ENCODE measurements at regions not wholly inside any gene's neighbourhood (a gene's known extent, or its start where the extent isn't known, plus 50 kb on each side); places are given as distances from the start of the nearest gene placed in this dataset.

- H4K91ac ChIP-seq (ENCODE audit: low read depth, low read length) = no peak overlapping the region
- no peak overlapping the region for H3K4me3 ChIP-seq (ENCODE audit: low read depth, low read length)
- H3K23ac ChIP-seq (ENCODE audit: low read length) = no peak overlapping the region
- peaks cover 2% of the 10 kb centered on the region for H3K9me3 ChIP-seq (ENCODE audit: insufficient read depth, low read depth, low read length)
- H3K4me2 ChIP-seq (ENCODE audit: low read length) = no peak overlapping the region
- H3K9ac ChIP-seq (ENCODE audit: low read length) = no peak overlapping the region
- no peak overlapping the region for H2BK12ac ChIP-seq (ENCODE audit: low read length)
- WGBS (ENCODE audit: extremely low coverage, insufficient coverage, insufficient read length) = no CpG with 5 or more reads among the region's 5 CpGs
- no peaks in the 10 kb centered on the region for H3K27me3 ChIP-seq (ENCODE audit: insufficient read depth, low read length)
- no peaks in the 10 kb centered on the region for H3K36me3 ChIP-seq (ENCODE audit: control insufficient read depth in 1 of 2, insufficient read depth in 2 of 2, low read length in 2 of 2)
- H3K18ac ChIP-seq (ENCODE audit: low read length) = no peak overlapping the region
- H2AK5ac ChIP-seq (ENCODE audit: low read length) = no peak overlapping the region
- H2AFZ ChIP-seq (ENCODE audit: insufficient read depth, low read length, poor library complexity) = no peak overlapping the region
- no peak overlapping the region for H3K27ac ChIP-seq (ENCODE audit: low read depth, low read length)
- H3K4ac ChIP-seq (ENCODE audit: low read depth, low read length) = no peak overlapping the region
- DNase-seq = no peak
- no peaks in the 10 kb centered on the region for H3K79me1 ChIP-seq (ENCODE audit: low read length)
- H4K12ac ChIP-seq (ENCODE audit: low read depth, low read length) = no peak overlapping the region
- no peaks in the 10 kb centered on the region for H3K79me2 ChIP-seq (ENCODE audit: control insufficient read depth, insufficient read depth, low read length, poor library complexity)
- no peak overlapping the region for H3K14ac ChIP-seq (ENCODE audit: low read length)
- peaks cover 7 to 10% of the 10 kb centered on the region in 2 experiments for H3K4me1 ChIP-seq (ENCODE audit: control insufficient read depth in 1 of 2, insufficient read depth in 2 of 2, low read length in 2 of 2)
- no peak overlapping the region for H2BK120ac ChIP-seq (ENCODE audit: insufficient read depth, low read length, poor library complexity)
- no peak overlapping the region for H2BK5ac ChIP-seq (ENCODE audit: low read depth, low read length, poor library complexity)
- H4K8ac ChIP-seq (ENCODE audit: low read depth, low read length) = no peak overlapping the region
Observed at GRCh38 chr20:57027777-57028176, 238.7 kb downstream of the BMP7 start.

- H3K23ac ChIP-seq (ENCODE audit: low read length) = no peak overlapping the region
- H3K27ac ChIP-seq (ENCODE audit: low read depth, low read length) = no peak overlapping the region
- no peak overlapping the region for H4K91ac ChIP-seq (ENCODE audit: low read depth, low read length)
- H3K4me2 ChIP-seq (ENCODE audit: low read length) = no peak overlapping the region
- no peak overlapping the region for H2AFZ ChIP-seq (ENCODE audit: insufficient read depth, low read length, poor library complexity)
- H3K18ac ChIP-seq (ENCODE audit: low read length) = no peak overlapping the region
- H2BK120ac ChIP-seq (ENCODE audit: insufficient read depth, low read length, poor library complexity) = no peak overlapping the region
- peak; percentile 29 to 37 for DNase-seq
- no peak overlapping the region for H3K4ac ChIP-seq (ENCODE audit: low read depth, low read length)
- H3K9ac ChIP-seq (ENCODE audit: low read length) = no peak overlapping the region
- H3K79me1 ChIP-seq (ENCODE audit: low read length) = no peaks in the 10 kb centered on the region
- H3K36me3 ChIP-seq (ENCODE audit: control insufficient read depth in 1 of 2, insufficient read depth in 2 of 2, low read length in 2 of 2) = no peaks in the 10 kb centered on the region
- H3K79me2 ChIP-seq (ENCODE audit: control insufficient read depth, insufficient read depth, low read length, poor library complexity) = no peaks in the 10 kb centered on the region
- H4K12ac ChIP-seq (ENCODE audit: low read depth, low read length) = no peak overlapping the region
- no peak overlapping the region for H2BK12ac ChIP-seq (ENCODE audit: low read length)
- no peak overlapping the region for H4K8ac ChIP-seq (ENCODE audit: low read depth, low read length)
- no peak overlapping the region for H3K4me3 ChIP-seq (ENCODE audit: low read depth, low read length)
- H3K14ac ChIP-seq (ENCODE audit: low read length) = no peak overlapping the region
- WGBS (ENCODE audit: extremely low coverage, insufficient coverage, insufficient read length) = no CpG with 5 or more reads among the region's 14 CpGs
- no peak overlapping the region for H2BK5ac ChIP-seq (ENCODE audit: low read depth, low read length, poor library complexity)
- H3K9me3 ChIP-seq (ENCODE audit: insufficient read depth, low read depth, low read length) = peaks cover 2% of the 10 kb centered on the region
- H2AK5ac ChIP-seq (ENCODE audit: low read length) = no peak overlapping the region
- no peaks in the 10 kb centered on the region for H3K27me3 ChIP-seq (ENCODE audit: insufficient read depth, low read length)
- peaks cover 7 to 18% of the 10 kb centered on the region in 2 experiments for H3K4me1 ChIP-seq (ENCODE audit: control insufficient read depth in 1 of 2, insufficient read depth in 2 of 2, low read length in 2 of 2)
Observed at GRCh38 chr20:57030611-57031600, 235.5 kb downstream of the BMP7 start.

GRCh38 chr20:57031867-57032355, 234.5 kb downstream of the BMP7 start:
- Histone ChIP-seq H4K8ac (ENCODE audit: low read depth, low read length) (no peak overlapping the region), H4K12ac (ENCODE audit: low read depth, low read length) (no peak overlapping the region), H2AK5ac (ENCODE audit: low read length) (no peak overlapping the region), H3K4ac (ENCODE audit: low read depth, low read length) (no peak overlapping the region), H2BK12ac (ENCODE audit: low read length) (peak overlapping the region; percentile 26), H3K4me3 (ENCODE audit: low read depth, low read length) (no peak overlapping the region), H3K9me3 (ENCODE audit: insufficient read depth, low read depth, low read length) (peaks cover 2% of the 10 kb centered on the region), H3K36me3 (ENCODE audit: control insufficient read depth in 1 of 2, insufficient read depth in 2 of 2, low read length in 2 of 2) (no peaks in the 10 kb centered on the region), H3K9ac (ENCODE audit: low read length) (no peak overlapping the region), H2AFZ (ENCODE audit: insufficient read depth, low read length, poor library complexity) (no peak overlapping the region), H3K27me3 (ENCODE audit: insufficient read depth, low read length) (no peaks in the 10 kb centered on the region), H3K79me1 (ENCODE audit: low read length) (no peaks in the 10 kb centered on the region), H4K91ac (ENCODE audit: low read depth, low read length) (no peak overlapping the region), H3K14ac (ENCODE audit: low read length) (no peak overlapping the region), H2BK5ac (ENCODE audit: low read depth, low read length, poor library complexity) (no peak overlapping the region), H3K4me1 (ENCODE audit: control insufficient read depth in 1 of 2, insufficient read depth in 2 of 2, low read length in 2 of 2) (peaks cover 7 to 18% of the 10 kb centered on the region in 2 experiments), H3K4me2 (ENCODE audit: low read length) (no peak overlapping the region), H3K18ac (ENCODE audit: low read length) (no peak overlapping the region), H2BK120ac (ENCODE audit: insufficient read depth, low read length, poor library complexity) (no peak overlapping the region), H3K23ac (ENCODE audit: low read length) (no peak overlapping the region), H3K27ac (ENCODE audit: low read depth, low read length) (no peak overlapping the region), H3K79me2 (ENCODE audit: control insufficient read depth, insufficient read depth, low read length, poor library complexity) (no peaks in the 10 kb centered on the region)
- no CpG with 5 or more reads among the region's 2 CpGs for WGBS (ENCODE audit: extremely low coverage, insufficient coverage, insufficient read length)
- DNase-seq = no peak

GRCh38 chr20:57032847-57033246, 233.6 kb downstream of the BMP7 start:
- no peak overlapping the region for H2BK12ac ChIP-seq (ENCODE audit: low read length)
- H2BK120ac ChIP-seq (ENCODE audit: insufficient read depth, low read length, poor library complexity) = no peak overlapping the region
- no peak for DNase-seq
- H3K23ac ChIP-seq (ENCODE audit: low read length) = no peak overlapping the region
- H3K4me2 ChIP-seq (ENCODE audit: low read length) = no peak overlapping the region
- H3K9ac ChIP-seq (ENCODE audit: low read length) = no peak overlapping the region
- no peak overlapping the region for H3K14ac ChIP-seq (ENCODE audit: low read length)
- peaks cover 7 to 18% of the 10 kb centered on the region in 2 experiments for H3K4me1 ChIP-seq (ENCODE audit: control insufficient read depth in 1 of 2, insufficient read depth in 2 of 2, low read length in 2 of 2)
- no peak overlapping the region for H4K91ac ChIP-seq (ENCODE audit: low read depth, low read length)
- no peaks in the 10 kb centered on the region for H3K79me2 ChIP-seq (ENCODE audit: control insufficient read depth, insufficient read depth, low read length, poor library complexity)
- no peak overlapping the region for H2AK5ac ChIP-seq (ENCODE audit: low read length)
- H3K27ac ChIP-seq (ENCODE audit: low read depth, low read length) = no peak overlapping the region
- H4K8ac ChIP-seq (ENCODE audit: low read depth, low read length) = no peak overlapping the region
- H2AFZ ChIP-seq (ENCODE audit: insufficient read depth, low read length, poor library complexity) = no peak overlapping the region
- H2BK5ac ChIP-seq (ENCODE audit: low read depth, low read length, poor library complexity) = no peak overlapping the region
- no peak overlapping the region for H3K4ac ChIP-seq (ENCODE audit: low read depth, low read length)
- no peaks in the 10 kb centered on the region for H3K79me1 ChIP-seq (ENCODE audit: low read length)
- no peak overlapping the region for H4K12ac ChIP-seq (ENCODE audit: low read depth, low read length)
- H3K27me3 ChIP-seq (ENCODE audit: insufficient read depth, low read length) = no peaks in the 10 kb centered on the region
- H3K36me3 ChIP-seq (ENCODE audit: control insufficient read depth in 1 of 2, insufficient read depth in 2 of 2, low read length in 2 of 2) = no peaks in the 10 kb centered on the region
- no peak overlapping the region for H3K4me3 ChIP-seq (ENCODE audit: low read depth, low read length)
- no peak overlapping the region for H3K18ac ChIP-seq (ENCODE audit: low read length)
- WGBS (ENCODE audit: extremely low coverage, insufficient coverage, insufficient read length) = no CpG with 5 or more reads among the region's 9 CpGs
- H3K9me3 ChIP-seq (ENCODE audit: insufficient read depth, low read depth, low read length) = peaks cover 2% of the 10 kb centered on the region
